ENCODE measurements at regions not wholly inside any gene's neighbourhood (a gene's known extent, or its start where the extent isn't known, plus 50 kb on each side); places are given as distances from the start of the nearest gene placed in this dataset.

DNA sequence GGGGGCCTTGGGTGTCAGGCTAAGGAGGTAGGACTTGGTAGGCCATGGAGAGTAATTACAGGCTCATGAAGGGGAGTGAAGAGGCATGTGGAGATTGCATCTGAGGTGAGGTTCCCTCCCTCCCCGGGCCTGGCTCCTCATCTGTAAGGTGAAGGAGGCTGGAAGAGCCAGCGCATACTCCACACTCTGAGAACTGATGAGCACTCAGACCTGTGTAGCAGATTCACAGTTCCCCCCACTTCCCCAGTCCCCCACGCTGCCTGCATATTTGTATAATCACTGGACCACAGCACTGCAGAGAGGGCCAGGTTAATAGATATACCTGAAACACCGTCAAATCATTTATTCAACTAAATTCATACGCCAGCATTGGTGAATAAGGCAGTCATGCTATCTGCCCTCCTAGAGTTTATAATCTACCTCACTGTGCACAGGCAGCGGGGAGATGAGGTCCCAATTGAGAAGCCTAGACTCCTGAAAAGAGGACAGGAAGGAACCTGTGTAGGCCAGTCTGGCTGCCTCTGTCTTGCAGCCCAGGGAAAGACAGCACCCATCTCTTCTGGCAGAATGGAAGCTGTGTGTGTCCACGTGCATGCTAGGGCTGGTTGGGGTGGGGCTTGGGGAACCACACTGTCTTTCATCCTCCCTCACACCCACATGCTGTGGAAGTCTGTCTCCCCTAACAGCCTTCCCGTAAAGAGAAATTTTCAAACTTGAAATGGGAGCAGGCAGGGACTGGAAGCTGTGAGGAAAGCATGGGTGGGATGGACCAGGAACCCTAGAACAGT, 110.6 kb upstream of the ATP1A1 start:
- H3K4me1 ChIP-seq = no peaks in the 10 kb centered on the region
- H3K36me3 ChIP-seq = no peaks in the 10 kb centered on the region
- no peak for ATAC-seq
- H3K27ac ChIP-seq = no peak overlapping the region
- DNase-seq = no peak
- in situ Hi-C loops (cut with MboI; ENCODE audit: low sequenced_read_pairs in 4 of 4) (no loop called here), intact Hi-C loops (cut with DNase I; ENCODE audit: low total_unique reads) (no loop called here)
- H3K9me3 ChIP-seq = no peaks in the 10 kb centered on the region
- H3K4me3 ChIP-seq = no peak overlapping the region
- TF ChIP-seq, protein P1, sequence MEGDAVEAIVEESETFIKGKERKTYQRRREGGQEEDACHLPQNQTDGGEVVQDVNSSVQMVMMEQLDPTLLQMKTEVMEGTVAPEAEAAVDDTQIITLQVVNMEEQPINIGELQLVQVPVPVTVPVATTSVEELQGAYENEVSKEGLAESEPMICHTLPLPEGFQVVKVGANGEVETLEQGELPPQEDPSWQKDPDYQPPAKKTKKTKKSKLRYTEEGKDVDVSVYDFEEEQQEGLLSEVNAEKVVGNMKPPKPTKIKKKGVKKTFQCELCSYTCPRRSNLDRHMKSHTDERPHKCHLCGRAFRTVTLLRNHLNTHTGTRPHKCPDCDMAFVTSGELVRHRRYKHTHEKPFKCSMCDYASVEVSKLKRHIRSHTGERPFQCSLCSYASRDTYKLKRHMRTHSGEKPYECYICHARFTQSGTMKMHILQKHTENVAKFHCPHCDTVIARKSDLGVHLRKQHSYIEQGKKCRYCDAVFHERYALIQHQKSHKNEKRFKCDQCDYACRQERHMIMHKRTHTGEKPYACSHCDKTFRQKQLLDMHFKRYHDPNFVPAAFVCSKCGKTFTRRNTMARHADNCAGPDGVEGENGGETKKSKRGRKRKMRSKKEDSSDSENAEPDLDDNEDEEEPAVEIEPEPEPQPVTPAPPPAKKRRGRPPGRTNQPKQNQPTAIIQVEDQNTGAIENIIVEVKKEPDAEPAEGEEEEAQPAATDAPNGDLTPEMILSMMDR (IDR thresholded peaks at IDR 0.05 in 4 of 5, conservative IDR thresholded peaks at IDR 0.05 in 1 of 5) = no peak
- TF ChIP-seq POLR2A (IDR thresholded peaks at IDR 0.05) = no peak
- H3K27me3 ChIP-seq = no peaks in the 10 kb centered on the region

DNA sequence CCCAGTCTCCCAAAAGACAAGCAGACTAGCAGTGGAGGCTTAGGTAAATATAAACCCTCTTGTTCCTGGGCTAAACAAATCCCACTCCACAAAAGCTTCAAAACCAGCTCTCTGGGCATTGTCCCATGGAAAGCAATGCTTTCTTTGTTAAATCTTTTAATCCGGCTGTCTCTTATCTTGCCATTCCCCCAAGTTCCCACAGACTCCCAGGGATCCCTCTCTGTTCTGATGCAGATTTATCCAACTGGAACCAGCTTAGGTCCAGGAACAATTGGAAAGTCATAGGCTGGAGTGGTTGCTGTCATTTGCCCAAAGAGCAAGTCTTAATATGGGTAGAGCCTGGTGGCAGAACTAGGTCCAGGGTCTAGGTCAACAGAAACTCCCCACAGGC, 110.1 kb upstream of the ATP1A1 start:
- TF ChIP-seq, protein P1 (IDR thresholded peaks at IDR 0.05 in 4 of 5, conservative IDR thresholded peaks at IDR 0.05 in 1 of 5) = no peak
- no peak for TF ChIP-seq POLR2A (IDR thresholded peaks at IDR 0.05)
- no peak for ATAC-seq
- in situ Hi-C loops (cut with MboI; ENCODE audit: low sequenced_read_pairs in 4 of 4) = no loop called here
- Histone ChIP-seq H3K4me3 (no peak overlapping the region), H3K27ac (no peak overlapping the region), H3K27me3 (no peaks in the 10 kb centered on the region), H3K4me1 (no peaks in the 10 kb centered on the region), H3K36me3 (no peaks in the 10 kb centered on the region), H3K9me3 (no peaks in the 10 kb centered on the region)
- intact Hi-C loops (cut with DNase I; ENCODE audit: low total_unique reads) = no loop called here
- DNase-seq = no peak

DNA sequence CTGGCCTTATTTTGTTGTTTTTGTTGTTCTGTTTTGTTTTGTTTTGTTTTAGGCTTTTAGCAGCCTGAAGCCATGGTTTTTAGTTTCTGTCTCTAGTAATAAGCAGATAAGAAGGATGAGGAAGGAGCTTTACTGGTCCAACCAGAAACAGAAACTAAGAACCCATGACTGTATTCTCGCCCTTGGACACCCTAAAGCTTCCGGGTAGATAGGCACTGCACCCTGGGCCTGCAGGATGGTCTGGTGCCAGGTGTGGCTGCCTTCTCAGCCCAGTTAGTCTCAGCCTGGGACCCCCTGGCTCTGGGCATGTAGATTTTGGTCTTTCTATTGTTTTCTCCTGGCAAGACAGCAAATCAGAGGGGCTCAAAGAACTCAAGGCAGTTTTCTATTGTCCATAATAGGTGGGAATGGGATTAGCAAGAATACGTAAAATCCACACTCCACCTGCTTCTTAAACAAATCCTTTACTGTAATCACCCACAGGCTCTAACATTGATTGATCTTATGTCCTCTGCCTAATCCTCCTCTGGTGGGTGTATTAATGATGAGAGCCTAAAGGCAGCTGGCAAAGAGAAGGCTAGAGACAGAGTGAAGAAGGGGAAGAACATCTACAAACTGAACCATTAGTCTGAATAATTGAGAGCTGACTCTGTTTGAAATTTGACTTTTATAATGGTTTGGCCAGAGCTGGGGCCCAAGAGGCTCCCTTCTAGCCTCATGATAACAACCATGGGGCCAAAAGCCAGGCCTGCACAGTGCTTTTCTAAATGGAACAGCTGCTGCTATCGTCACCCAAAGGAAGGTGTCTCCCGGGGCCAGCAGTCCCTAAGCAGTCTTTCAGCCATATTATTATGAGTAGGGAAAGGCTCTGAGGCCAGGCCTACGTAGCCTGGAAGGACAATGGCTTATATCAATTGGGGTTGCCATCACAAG, 106.8 kb upstream of the ATP1A1 start:
- Histone ChIP-seq H3K4me3 (no peak overlapping the region), H3K27ac (no peak overlapping the region), H3K9me3 (no peaks in the 10 kb centered on the region), H3K4me1 (no peaks in the 10 kb centered on the region), H3K27me3 (no peaks in the 10 kb centered on the region), H3K36me3 (no peaks in the 10 kb centered on the region)
- in situ Hi-C loops (cut with MboI; ENCODE audit: low sequenced_read_pairs in 4 of 4) (no loop called here), intact Hi-C loops (cut with DNase I; ENCODE audit: low total_unique reads) (no loop called here)
- no peak for ATAC-seq
- DNase-seq = no peak
- no peak for TF ChIP-seq POLR2A (IDR thresholded peaks at IDR 0.05)
- TF ChIP-seq, protein P1 (IDR thresholded peaks at IDR 0.05 in 4 of 5, conservative IDR thresholded peaks at IDR 0.05 in 1 of 5) = no peak

DNA sequence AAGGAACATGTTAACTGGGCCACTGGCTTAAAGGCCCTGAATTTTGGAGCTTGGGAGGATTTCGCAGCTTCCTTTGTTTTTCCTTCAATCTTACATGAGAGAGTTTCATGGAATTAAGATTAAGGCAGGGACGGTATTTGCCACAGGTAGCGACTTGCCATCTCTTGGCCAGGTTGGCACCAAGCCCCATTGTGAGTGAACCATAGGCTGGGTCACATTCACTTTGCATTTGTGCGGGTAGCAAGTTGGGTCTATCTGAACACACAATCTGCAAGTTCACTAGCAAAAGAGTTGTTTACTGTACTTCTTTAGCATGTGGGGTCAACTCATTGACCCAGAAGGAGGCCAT, 106.2 kb upstream of the ATP1A1 start:
- in situ Hi-C loops (cut with MboI; ENCODE audit: low sequenced_read_pairs in 4 of 4) (no loop called here), intact Hi-C loops (cut with DNase I; ENCODE audit: low total_unique reads) (no loop called here)
- Histone ChIP-seq H3K4me1 (no peaks in the 10 kb centered on the region), H3K27ac (no peak overlapping the region), H3K27me3 (no peaks in the 10 kb centered on the region), H3K4me3 (no peak overlapping the region), H3K9me3 (no peaks in the 10 kb centered on the region), H3K36me3 (no peaks in the 10 kb centered on the region)
- no peak for TF ChIP-seq POLR2A (IDR thresholded peaks at IDR 0.05)
- TF ChIP-seq, protein P1 (IDR thresholded peaks at IDR 0.05 in 4 of 5, conservative IDR thresholded peaks at IDR 0.05 in 1 of 5) = no peak
- ATAC-seq (no peak), DNase-seq (no peak)
